Chondrocyte (in vitro differentiated cells): ENCODE measurements at regions not wholly inside any gene's neighbourhood (a gene's known extent, or its start where the extent isn't known, plus 50 kb on each side); places are given as distances from the start of the nearest gene placed in this dataset.

Experiments used
- DNase-seq: peaks from one replicate; pipeline ENCODE4 v3.0.0; 2021; ENCODE audit warnings: mixed read lengths, low spot score
- H3K27ac Mint-ChIP-seq: one replicate; pipeline ENCODE4 v1.8.0; 2021; ENCODE audit warnings: mild to moderate bottlenecking, moderate library complexity, mixed read lengths; ENCODE audit not compliant: unreplicated experiment
- H3K27me3 Mint-ChIP-seq: 2 replicates; pipeline ENCODE4 v1.8.0; 2021; ENCODE audit warnings: low read depth, mixed read lengths
- H3K36me3 Mint-ChIP-seq: 2 replicates; pipeline ENCODE4 v1.8.0; 2021; ENCODE audit warnings: low read depth, mixed read lengths
- H3K4me1 Mint-ChIP-seq: 2 replicates; pipeline ENCODE4 v1.8.0; 2021; ENCODE audit warnings: low read depth, mild to moderate bottlenecking, mixed read lengths
- H3K4me3 Mint-ChIP-seq: one replicate; pipeline ENCODE4 v1.8.0; 2021; ENCODE audit warnings: mild to moderate bottlenecking, moderate library complexity, mixed read lengths; ENCODE audit not compliant: unreplicated experiment
- H3K9me3 Mint-ChIP-seq: 2 replicates; pipeline ENCODE4 v1.8.0; 2021; ENCODE audit warnings: low read depth, mixed read lengths
- TF ChIP-seq, protein P1 (sequence below): fragments of 200-600 bp; sonication (generic); IDR thresholded peaks from 2 replicates; pipeline ENCODE4 v1.5.0; 2021; ENCODE audit warnings: antibody characterized with exemption, mild to moderate bottlenecking, moderate library complexity

DNA sequence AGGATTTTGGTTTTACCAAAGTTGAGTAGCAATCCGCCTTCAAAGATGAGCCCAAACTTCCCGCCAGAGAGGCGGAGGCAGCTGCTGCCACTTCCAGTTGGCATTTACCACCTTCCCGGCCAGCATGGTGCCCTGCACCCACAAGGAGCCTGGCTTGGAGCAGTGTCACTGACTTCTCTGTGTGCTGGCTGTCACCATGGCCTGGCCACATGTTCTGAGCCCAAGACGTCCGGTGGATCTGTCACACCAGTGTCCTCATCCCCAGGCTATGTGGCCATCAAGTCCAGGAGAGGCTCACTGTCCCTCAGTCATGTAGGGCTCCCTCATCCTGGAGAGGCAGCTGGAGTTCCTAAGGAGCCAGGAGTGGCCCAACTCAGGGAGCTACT is 100.6 kb downstream of the ACKR3 start:
- Mint-ChIP-seq H3K9me3 (peaks cover 13% of the 10 kb centered on the region), H3K27me3 (no peaks in the 10 kb centered on the region), H3K4me1 (peaks cover 28% of the 10 kb centered on the region), H3K27ac (no peak overlapping the region), H3K36me3 (peaks cover 5% of the 10 kb centered on the region), H3K4me3 (no peak overlapping the region)
- no peak for DNase-seq
- TF ChIP-seq, protein P1, sequence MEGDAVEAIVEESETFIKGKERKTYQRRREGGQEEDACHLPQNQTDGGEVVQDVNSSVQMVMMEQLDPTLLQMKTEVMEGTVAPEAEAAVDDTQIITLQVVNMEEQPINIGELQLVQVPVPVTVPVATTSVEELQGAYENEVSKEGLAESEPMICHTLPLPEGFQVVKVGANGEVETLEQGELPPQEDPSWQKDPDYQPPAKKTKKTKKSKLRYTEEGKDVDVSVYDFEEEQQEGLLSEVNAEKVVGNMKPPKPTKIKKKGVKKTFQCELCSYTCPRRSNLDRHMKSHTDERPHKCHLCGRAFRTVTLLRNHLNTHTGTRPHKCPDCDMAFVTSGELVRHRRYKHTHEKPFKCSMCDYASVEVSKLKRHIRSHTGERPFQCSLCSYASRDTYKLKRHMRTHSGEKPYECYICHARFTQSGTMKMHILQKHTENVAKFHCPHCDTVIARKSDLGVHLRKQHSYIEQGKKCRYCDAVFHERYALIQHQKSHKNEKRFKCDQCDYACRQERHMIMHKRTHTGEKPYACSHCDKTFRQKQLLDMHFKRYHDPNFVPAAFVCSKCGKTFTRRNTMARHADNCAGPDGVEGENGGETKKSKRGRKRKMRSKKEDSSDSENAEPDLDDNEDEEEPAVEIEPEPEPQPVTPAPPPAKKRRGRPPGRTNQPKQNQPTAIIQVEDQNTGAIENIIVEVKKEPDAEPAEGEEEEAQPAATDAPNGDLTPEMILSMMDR: no peak

GRCh38 chr2:236671896-236672562 is 102.4 kb downstream of the ACKR3 start:
- no peak overlapping the region for H3K27ac Mint-ChIP-seq
- TF ChIP-seq, protein P1: no peak
- no peaks in the 10 kb centered on the region for H3K36me3 Mint-ChIP-seq
- peaks cover 46% of the 10 kb centered on the region for H3K4me1 Mint-ChIP-seq
- H3K9me3 Mint-ChIP-seq: peaks cover 2% of the 10 kb centered on the region
- DNase-seq: no peak
- no peak overlapping the region for H3K4me3 Mint-ChIP-seq
- no peaks in the 10 kb centered on the region for H3K27me3 Mint-ChIP-seq

DNA sequence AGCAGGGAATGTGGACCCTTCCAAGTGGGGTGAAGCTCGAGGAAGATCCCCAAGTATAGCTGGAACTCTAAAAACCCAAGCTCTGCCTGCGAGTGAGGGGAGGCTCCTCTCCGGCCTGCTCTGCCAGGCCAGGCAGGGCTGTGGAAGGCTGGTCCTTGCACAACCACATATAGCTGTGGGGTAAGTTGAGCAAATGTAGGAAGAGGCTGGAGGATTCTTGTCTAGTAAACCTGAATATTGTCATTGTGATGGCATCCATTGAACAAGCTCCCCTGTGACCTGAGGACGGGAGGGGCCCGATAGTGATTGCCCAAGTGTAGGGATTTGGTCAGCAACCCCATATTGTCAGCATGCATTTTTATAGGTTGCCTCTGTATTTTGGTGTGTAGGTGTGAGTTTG is 103.0 kb downstream of the ACKR3 start:
- peaks cover 51% of the 10 kb centered on the region for H3K4me1 Mint-ChIP-seq
- H3K9me3 Mint-ChIP-seq: peaks cover 2% of the 10 kb centered on the region
- no peaks in the 10 kb centered on the region for H3K36me3 Mint-ChIP-seq
- DNase-seq: no peak
- TF ChIP-seq, protein P1: no peak
- H3K27me3 Mint-ChIP-seq: no peaks in the 10 kb centered on the region
- H3K4me3 Mint-ChIP-seq: no peak overlapping the region
- no peak overlapping the region for H3K27ac Mint-ChIP-seq

DNA sequence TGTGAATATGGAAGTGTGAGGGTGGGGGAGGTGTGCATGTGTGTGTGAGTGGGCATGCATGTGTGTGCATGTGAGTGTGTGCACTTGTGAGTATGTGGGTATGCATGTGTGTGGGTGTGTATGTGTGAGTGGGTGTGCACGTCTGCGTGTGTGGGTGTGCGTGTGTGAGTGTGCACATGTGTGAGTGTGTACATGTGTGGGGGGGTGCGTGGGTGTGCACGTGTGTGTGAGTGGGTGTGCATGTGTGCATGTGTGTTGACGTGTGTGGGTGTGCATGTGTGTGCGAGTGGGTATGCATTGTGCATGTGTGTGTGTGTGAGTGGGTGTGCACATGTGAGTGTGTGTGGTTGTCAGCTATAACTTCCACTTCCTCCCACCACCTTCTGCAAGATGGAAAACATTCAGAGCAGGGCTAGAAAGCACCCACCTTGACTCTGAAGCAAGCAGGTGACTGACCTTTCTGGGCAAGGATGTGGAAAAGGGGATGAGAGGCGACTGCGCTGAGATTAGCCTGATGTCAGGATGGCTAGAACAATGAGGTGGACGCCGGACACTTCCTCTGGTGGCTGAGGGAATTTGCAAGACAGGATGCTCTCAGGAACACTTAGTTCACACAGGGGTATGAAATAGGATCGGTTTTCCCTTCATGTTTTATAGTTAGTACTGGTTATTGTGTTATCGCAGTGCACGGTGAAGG is 103.6 kb downstream of the ACKR3 start:
- Mint-ChIP-seq H3K27ac (no peak overlapping the region), H3K27me3 (no peaks in the 10 kb centered on the region), H3K4me3 (no peak overlapping the region), H3K4me1 (peaks cover 46% of the 10 kb centered on the region), H3K36me3 (no peaks in the 10 kb centered on the region), H3K9me3 (peaks cover 2% of the 10 kb centered on the region)
- TF ChIP-seq, protein P1: no peak
- DNase-seq: no peak

DNA sequence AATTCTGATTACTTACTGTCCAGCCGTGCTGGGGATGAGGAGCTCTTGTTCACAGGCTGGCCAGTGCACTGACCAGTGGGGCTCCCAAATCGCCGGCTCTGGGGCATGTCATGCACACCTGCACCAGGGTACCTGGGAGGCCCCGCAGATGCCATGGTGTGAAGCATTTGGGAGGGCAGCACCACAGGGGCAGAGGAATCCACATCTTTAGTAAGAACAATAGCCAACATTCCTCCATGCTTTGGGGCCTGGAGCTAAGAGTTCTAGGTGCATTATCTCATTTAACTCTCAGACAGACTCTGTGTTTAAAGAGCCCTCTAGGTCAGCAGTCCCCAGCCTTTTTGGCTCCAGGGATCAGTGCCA is 104.2 kb downstream of the ACKR3 start:
- H3K36me3 Mint-ChIP-seq: no peaks in the 10 kb centered on the region
- peak overlapping the region; percentile 22 for H3K27ac Mint-ChIP-seq
- no peaks in the 10 kb centered on the region for H3K27me3 Mint-ChIP-seq
- no peak overlapping the region for H3K4me3 Mint-ChIP-seq
- TF ChIP-seq, protein P1: no peak
- peaks cover 46% of the 10 kb centered on the region for H3K4me1 Mint-ChIP-seq
- no peak for DNase-seq
- H3K9me3 Mint-ChIP-seq: peaks cover 2% of the 10 kb centered on the region
